ENCODE measurements at regions not wholly inside any gene's neighbourhood (a gene's known extent, or its start where the extent isn't known, plus 50 kb on each side); places are given as distances from the start of the nearest gene placed in this dataset.

DNA sequence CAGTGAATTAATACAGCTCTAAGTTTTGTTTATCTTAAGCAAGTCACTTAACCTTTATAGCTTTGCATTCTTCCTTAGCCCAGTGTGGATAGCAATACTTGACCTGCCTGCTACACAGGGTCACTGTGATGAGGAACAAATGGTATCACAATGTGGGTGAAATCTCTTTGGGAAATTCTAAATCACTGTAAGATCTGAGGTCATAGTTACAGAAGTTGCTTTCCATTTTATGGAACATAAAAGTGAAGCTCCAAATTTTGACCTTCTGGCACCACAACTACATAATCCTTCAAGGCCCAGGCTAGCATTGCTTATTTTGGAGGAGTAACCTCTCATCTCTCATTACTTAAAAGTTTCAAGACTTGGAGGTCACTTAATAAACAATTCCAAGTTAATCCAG is 227.7 kb downstream of the USP46 start:
- TF ChIP-seq, protein P1, sequence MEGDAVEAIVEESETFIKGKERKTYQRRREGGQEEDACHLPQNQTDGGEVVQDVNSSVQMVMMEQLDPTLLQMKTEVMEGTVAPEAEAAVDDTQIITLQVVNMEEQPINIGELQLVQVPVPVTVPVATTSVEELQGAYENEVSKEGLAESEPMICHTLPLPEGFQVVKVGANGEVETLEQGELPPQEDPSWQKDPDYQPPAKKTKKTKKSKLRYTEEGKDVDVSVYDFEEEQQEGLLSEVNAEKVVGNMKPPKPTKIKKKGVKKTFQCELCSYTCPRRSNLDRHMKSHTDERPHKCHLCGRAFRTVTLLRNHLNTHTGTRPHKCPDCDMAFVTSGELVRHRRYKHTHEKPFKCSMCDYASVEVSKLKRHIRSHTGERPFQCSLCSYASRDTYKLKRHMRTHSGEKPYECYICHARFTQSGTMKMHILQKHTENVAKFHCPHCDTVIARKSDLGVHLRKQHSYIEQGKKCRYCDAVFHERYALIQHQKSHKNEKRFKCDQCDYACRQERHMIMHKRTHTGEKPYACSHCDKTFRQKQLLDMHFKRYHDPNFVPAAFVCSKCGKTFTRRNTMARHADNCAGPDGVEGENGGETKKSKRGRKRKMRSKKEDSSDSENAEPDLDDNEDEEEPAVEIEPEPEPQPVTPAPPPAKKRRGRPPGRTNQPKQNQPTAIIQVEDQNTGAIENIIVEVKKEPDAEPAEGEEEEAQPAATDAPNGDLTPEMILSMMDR (IDR thresholded peaks at IDR 0.05): no peak
- TF ChIP-seq POLR2A (IDR thresholded peaks at IDR 0.05): no peak
- TF ChIP-seq POLR2AphosphoS5 (IDR thresholded peaks at IDR 0.05): no peak
- TF ChIP-seq EP300 (IDR thresholded peaks at IDR 0.05): no peak
